Loucy (cell line): ENCODE measurements at regions not wholly inside any gene's neighbourhood (a gene's known extent, or its start where the extent isn't known, plus 50 kb on each side); places are given as distances from the start of the nearest gene placed in this dataset.
A peak's percentile ranks its signal among the peaks of the same experiment; 100 is the strongest.

Source experiments
- H2AFZ ChIP-seq: fragments of 200-600 bp; sonication (generic); 2 replicates; pipeline ENCODE4 v1.6.0; 2016; ENCODE audit warnings: antibody characterized with exemption, mild to moderate bottlenecking, low read length, moderate library complexity
- H3F3A ChIP-seq: fragments of 200-600 bp; 2 replicates; pipeline ENCODE4 v1.6.0; 2016; ENCODE audit warnings: antibody characterized with exemption, low read depth, mild to moderate bottlenecking
- H3K27me3 ChIP-seq: fragments of 200-600 bp; sonication (generic); 2 replicates; pipeline ENCODE4 v1.6.1; 2014; ENCODE audit warnings: low read length, mild to moderate bottlenecking; ENCODE audit not compliant: insufficient read depth, poor library complexity, severe bottlenecking
- H3K36me3 ChIP-seq: fragments of 200-600 bp; sonication (generic); 2 replicates; pipeline ENCODE4 v1.6.1; 2016; ENCODE audit warnings: low read length; ENCODE audit not compliant: insufficient read depth
- H3K4me1 ChIP-seq: fragments of 200-600 bp; sonication (generic); 2 replicates; pipeline ENCODE4 v1.5.1; 2014; ENCODE audit warnings: low read length, mild to moderate bottlenecking; ENCODE audit not compliant: insufficient read depth, poor library complexity, severe bottlenecking
- H3K4me2 ChIP-seq: fragments of 200-600 bp; sonication (generic); 2 replicates; pipeline ENCODE4 v1.6.0; 2014; ENCODE audit warnings: antibody characterized with exemption, low read length, low read depth, mild to moderate bottlenecking; ENCODE audit not compliant: poor library complexity, severe bottlenecking
- H3K4me3 ChIP-seq: fragments of 200-600 bp; sonication (generic); 2 replicates; pipeline ENCODE4 v1.5.1; 2014; ENCODE audit warnings: low read length, mild to moderate bottlenecking, mixed read lengths; ENCODE audit not compliant: poor library complexity, severe bottlenecking
- H3K79me2 ChIP-seq: fragments of 200-600 bp; sonication (generic); 2 replicates; pipeline ENCODE4 v1.6.1; 2014; ENCODE audit warnings: low read length; ENCODE audit not compliant: insufficient read depth
- H3K9ac ChIP-seq: fragments of 200-600 bp; sonication (generic); 2 replicates; pipeline ENCODE4 v1.6.0; 2014; ENCODE audit warnings: mild to moderate bottlenecking, low read depth, low read length, moderate library complexity; ENCODE audit not compliant: poor library complexity, severe bottlenecking
- H3K9me2 ChIP-seq: fragments of 200-600 bp; sonication (generic); replicated peaks from 2 replicates; pipeline ENCODE4 v1.6.1; 2016; ENCODE audit warnings: low read depth, low read length, mixed read lengths
- H3K9me3 ChIP-seq: fragments of 200-600 bp; sonication (generic); 2 replicates; pipeline ENCODE4 v1.6.1; 2014; ENCODE audit warnings: mild to moderate bottlenecking, antibody characterized with exemption, low read length, low read depth; ENCODE audit not compliant: insufficient read depth
- H4K20me1 ChIP-seq: fragments of 200-600 bp; sonication (generic); 2 replicates; pipeline ENCODE4 v1.6.0; 2014; ENCODE audit warnings: antibody characterized with exemption, low read length, mild to moderate bottlenecking; ENCODE audit not compliant: insufficient read depth, poor library complexity, severe bottlenecking
- CTCF ChIP-seq: fragments of 200-600 bp; sonication (generic); conservative IDR thresholded peaks from 2 replicates; pipeline ENCODE4 v1.5.1; 2014; ENCODE audit warnings: mild to moderate bottlenecking, antibody characterized with exemption, low read length
- EZH2phosphoT487 ChIP-seq: fragments of 200-600 bp; IDR thresholded peaks from 2 replicates; pipeline ENCODE4 v1.6.1; 2018; ENCODE audit warnings: antibody characterized with exemption, mild to moderate bottlenecking, moderate library complexity, borderline replicate concordance

GRCh38 chr4:14115106-14115505, 487.6 kb upstream of the BOD1L1 start:
- Histone ChIP-seq H3K9me2 (no peaks in the 10 kb centered on the region), H3K4me3 (no peak overlapping the region), H3K9ac (no peak overlapping the region), H3K9me3 (no peaks in the 10 kb centered on the region), H3K27me3 (no peaks in the 10 kb centered on the region), H3K4me1 (peaks cover 34% of the 10 kb centered on the region), H3K4me2 (no peak overlapping the region), H2AFZ (no peak overlapping the region), H3F3A (no peaks in the 10 kb centered on the region), H3K79me2 (no peaks in the 10 kb centered on the region), H3K36me3 (no peaks in the 10 kb centered on the region), H4K20me1 (no peaks in the 10 kb centered on the region)
- no peak for TF ChIP-seq CTCF
- TF ChIP-seq EZH2phosphoT487: no peak

GRCh38 chr4:14117575-14118238, 490.2 kb upstream of the BOD1L1 start:
- Histone ChIP-seq H3F3A (no peaks in the 10 kb centered on the region), H3K9ac (no peak overlapping the region), H3K79me2 (no peaks in the 10 kb centered on the region), H2AFZ (peak overlapping the region; percentile 11), H3K4me1 (peaks cover 21% of the 10 kb centered on the region), H3K4me3 (peak overlapping the region; percentile 21), H4K20me1 (no peaks in the 10 kb centered on the region), H3K9me3 (no peaks in the 10 kb centered on the region), H3K9me2 (no peaks in the 10 kb centered on the region), H3K4me2 (peak overlapping the region; percentile 68), H3K27me3 (no peaks in the 10 kb centered on the region), H3K36me3 (no peaks in the 10 kb centered on the region)
- TF ChIP-seq EZH2phosphoT487 (no peak), CTCF (no peak)

- Histone ChIP-seq H3K4me2 (no peak overlapping the region), H3K9ac (no peak overlapping the region)
These were observed 497.3 kb upstream of the BOD1L1 start for GRCh38 chr4:14124816-14125215.

More at GRCh38 chr4:14124816-14125215, 497.3 kb upstream of the BOD1L1 start:
- Histone ChIP-seq H3K36me3 (no peaks in the 10 kb centered on the region), H3K4me1 (no peaks in the 10 kb centered on the region), H3K9me2 (no peaks in the 10 kb centered on the region), H3K4me3 (no peak overlapping the region), H3K9me3 (no peaks in the 10 kb centered on the region), H3K79me2 (no peaks in the 10 kb centered on the region), H3F3A (no peaks in the 10 kb centered on the region), H2AFZ (no peak overlapping the region), H4K20me1 (no peaks in the 10 kb centered on the region), H3K27me3 (no peaks in the 10 kb centered on the region)
- TF ChIP-seq EZH2phosphoT487 (no peak), CTCF (no peak)
